Endothelial cell of umbilical vein (primary cell): ENCODE measurements at regions not wholly inside any gene's neighbourhood (a gene's known extent, or its start where the extent isn't known, plus 50 kb on each side); places are given as distances from the start of the nearest gene placed in this dataset.

Source experiments
- BruUV-seq: library from RNA; stranded (reverse); fragments of 400-500 nt; replicated peaks from 2 replicates; lab custom pipeline; 2021; lab: Mats Ljungman, UMichigan
- CTCF ChIA-PET: fragments of 300-600, 350-600 bp; sonication (Branson Sonifier 250); formaldehyde crosslinking; loops from one replicate; lab custom pipeline; 2021; ENCODE audit warnings: antibody characterized with exemption, inconsistent platforms; lab: Charles Lee
- POLR2A ChIA-PET: fragments of 300-600, 350-600 bp; sonication (Branson Sonifier 250); formaldehyde crosslinking; loops from one replicate; lab custom pipeline; 2021; ENCODE audit warnings: antibody characterized with exemption, inconsistent platforms; lab: Charles Lee
- DNase-seq: peaks from one replicate; pipeline ENCODE4 v3.0.0-alpha.2; 2011; ENCODE audit warnings: low read depth, low spot score
- FAIRE-seq: peaks from 2 replicates; lab custom pipeline; 2011; peaks lifted over from hg19 to GRCh38; lab: Jason Lieb, UNC
- H2AFZ ChIP-seq: 2 replicates; pipeline ENCODE4 v1.6.0; 2012; ENCODE audit warnings: low read depth, low read length, control low read depth, inconsistent platforms
- H3K27ac ChIP-seq: 2 replicates; pipeline ENCODE4 v1.5.1; 2011; ENCODE audit warnings: low read depth, mild to moderate bottlenecking, control low read depth, low read length, moderate library complexity; ENCODE audit not compliant: insufficient read depth
- H3K27me3 ChIP-seq, 2 experiments: 2 replicates each; pipeline versions ENCODE4 v1.6.0 to v1.6.1; 2011; ENCODE audit warnings: low read length in 2 of 2, mixed read lengths in 1 of 2; ENCODE audit not compliant: control insufficient read depth in 2 of 2, insufficient read depth in 2 of 2
- H3K36me3 ChIP-seq, 2 experiments: 2 replicates in 1 of 2; 3 replicates in 1 of 2; pipeline ENCODE4 v1.5.1; 2011; ENCODE audit warnings: low read length in 2 of 2, mild to moderate bottlenecking in 1 of 2, moderate library complexity in 1 of 2; ENCODE audit not compliant: control insufficient read depth in 2 of 2, insufficient read depth in 2 of 2; ENCODE audit errors: extremely low read depth in 1 of 2
- H3K4me1 ChIP-seq: 3 replicates; pipeline ENCODE4 v1.5.1; 2011; ENCODE audit warnings: mild to moderate bottlenecking, low read length; ENCODE audit not compliant: control insufficient read depth, insufficient read depth; ENCODE audit errors: extremely low read depth
- H3K4me2 ChIP-seq: 2 replicates; pipeline ENCODE4 v1.6.1; 2011; ENCODE audit warnings: low read length, control low read depth, mixed read lengths; ENCODE audit not compliant: insufficient read depth
- H3K4me3 ChIP-seq, 3 experiments: fragments of 200-600 bp in 1 of 3; sonication (generic), shearing (Covaris generic) in 1 of 3; replicated peaks in 1 of 3; 2 replicates each; pipeline ENCODE4 v1.5.1; 2011 to 2016; ENCODE audit warnings: control low read depth in 3 of 3, low read length in 3 of 3, mild to moderate bottlenecking in 2 of 3, inconsistent platforms in 1 of 3, low read depth in 1 of 3, moderate library complexity in 1 of 3; ENCODE audit not compliant: insufficient read depth in 1 of 3
- H3K79me2 ChIP-seq: 2 replicates; pipeline ENCODE4 v1.6.0; 2012; ENCODE audit warnings: low read length, inconsistent platforms; ENCODE audit not compliant: control insufficient read depth, insufficient read depth
- H3K9ac ChIP-seq: replicated peaks from 2 replicates; pipeline ENCODE3; 2011; ENCODE audit warnings: low read length, control low read depth; ENCODE audit not compliant: insufficient read depth; ENCODE audit errors: extremely low read depth
- H3K9me1 ChIP-seq: replicated peaks from 3 replicates; pipeline ENCODE4 v1.6.0; 2011; ENCODE audit warnings: mild to moderate bottlenecking, low read length; ENCODE audit not compliant: control insufficient read depth, insufficient read depth; ENCODE audit errors: extremely low read depth
- H3K9me3 ChIP-seq: replicated peaks from 2 replicates; pipeline ENCODE4 v1.5.1; 2012; ENCODE audit warnings: low read length, inconsistent platforms; ENCODE audit not compliant: control insufficient read depth, insufficient read depth
- H4K20me1 ChIP-seq: replicated peaks from 2 replicates; pipeline ENCODE3; 2011; ENCODE audit warnings: mild to moderate bottlenecking, low read length; ENCODE audit not compliant: control insufficient read depth, insufficient read depth; ENCODE audit errors: extremely low read depth
- CTCF ChIP-seq, 2 donors: IDR thresholded peaks; 1 replicate in 1 of 2; 2 replicates in 1 of 2; pipeline ENCODE4 v1.5.1; 2011; ENCODE audit warnings: low read length in 2 of 2, mild to moderate bottlenecking in 2 of 2, moderate library complexity in 2 of 2, control low read depth in 1 of 2, inconsistent platforms in 1 of 2, low read depth in 1 of 2; ENCODE audit not compliant: insufficient read depth in 1 of 2; ENCODE audit errors: extremely low read depth in 1 of 2
- EZH2 ChIP-seq: IDR thresholded peaks from 2 replicates; pipeline ENCODE4 v1.6.1; 2012; ENCODE audit warnings: borderline replicate concordance, low read depth, mild to moderate bottlenecking, moderate library complexity, low read length, inconsistent platforms; ENCODE audit not compliant: severe bottlenecking
- FOS ChIP-seq: IDR thresholded peaks from 2 replicates; pipeline ENCODE4 v1.6.1; 2011; ENCODE audit warnings: mild to moderate bottlenecking, low read length, moderate library complexity, borderline replicate concordance; ENCODE audit not compliant: insufficient read depth
- GATA2 ChIP-seq: IDR thresholded peaks from 2 replicates; pipeline ENCODE4 v1.7.0; 2011; ENCODE audit warnings: low read depth, mild to moderate bottlenecking, moderate library complexity, mixed read lengths, low read length; ENCODE audit not compliant: insufficient read length, insufficient read depth
- JUN ChIP-seq: IDR thresholded peaks from 2 replicates; pipeline ENCODE4 v1.6.1; 2011; ENCODE audit warnings: borderline replicate concordance, low read depth; ENCODE audit not compliant: insufficient read length, insufficient read depth
- MYC ChIP-seq: IDR thresholded peaks from one replicate; pipeline ENCODE4 v1.6.1; 2011; ENCODE audit warnings: mild to moderate bottlenecking, low read depth, low read length
- POLR2A ChIP-seq: IDR thresholded peaks from 2 replicates; pipeline ENCODE4 v1.6.1; 2012; ENCODE audit warnings: low read depth, mild to moderate bottlenecking, control low read depth, low read length
- POLR2AphosphoS5 ChIP-seq: IDR thresholded peaks from 2 replicates; pipeline ENCODE4 v1.6.1; 2012; ENCODE audit warnings: low read depth, mild to moderate bottlenecking, control low read depth, low read length, moderate library complexity; ENCODE audit not compliant: insufficient read depth
- dilution Hi-C: fragments of 300-500 bp; cut with MboI; formaldehyde crosslinking; loops from one replicate; pipeline ENCODE4 v1.15.0; 2019; ENCODE audit warnings: low sequenced_read_pairs; ENCODE audit not compliant: extremely low pct_ligation_motif_present
- intact Hi-C: fragments of 100-400 bp; cut with micrococcal nuclease; formaldehyde crosslinking; loops from one replicate; pipeline ENCODE4 v1.10.0; 2022
- TF ChIP-seq, protein P1 (sequence below): IDR thresholded peaks from 2 replicates; pipeline ENCODE4 v1.6.1; 2011; ENCODE audit not compliant: insufficient read depth, insufficient read length

DNA sequence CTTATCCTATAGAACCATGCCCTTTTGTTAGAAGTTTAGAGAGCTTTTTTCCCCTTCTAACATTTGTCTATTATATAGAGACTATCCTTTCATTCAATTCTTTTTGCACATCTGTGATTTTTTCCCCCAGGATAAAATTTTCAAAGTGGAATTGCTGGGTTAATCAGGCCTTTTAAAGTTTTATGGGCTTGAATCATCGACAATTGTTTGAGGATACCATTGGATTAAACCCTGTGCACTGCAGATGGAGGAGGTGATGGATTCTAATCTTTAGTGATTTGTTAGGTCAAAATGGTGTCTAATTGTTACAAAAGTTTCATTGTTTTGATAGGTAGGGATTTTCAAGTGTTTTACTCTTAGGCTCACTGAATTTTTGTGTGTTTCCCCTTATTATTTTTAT, 463.7 kb upstream of the CFAP20DC start:
- POLR2A ChIA-PET = no interaction called here
- intact Hi-C loops = no loop called here

More for the DNA sequence above, 463.7 kb upstream of the CFAP20DC start:
- Histone ChIP-seq H3K9me1 (no peaks in the 10 kb centered on the region), H3K27me3 (no peaks in the 10 kb centered on the region), H3K9me3 (no peaks in the 10 kb centered on the region), H3K27ac (no peak overlapping the region), H2AFZ (no peak overlapping the region), H3K4me1 (no peaks in the 10 kb centered on the region), H3K4me3 (no peak overlapping the region), H3K36me3 (no peaks in the 10 kb centered on the region), H4K20me1 (no peaks in the 10 kb centered on the region), H3K79me2 (no peaks in the 10 kb centered on the region), H3K9ac (no peak overlapping the region), H3K4me2 (no peak overlapping the region)
- CTCF ChIA-PET = no interaction called here
- no TSS peak for BruUV-seq
- TF ChIP-seq MYC (no peak), JUN (no peak), POLR2A (no peak), POLR2AphosphoS5 (no peak), CTCF (IDR thresholded peaks at IDR 0.05; ENCODE audit: extremely low read depth in 1 of 2, insufficient read depth in 1 of 2, low read depth in 1 of 2, low read length in 2 of 2) (no peak), GATA2 (no peak), FOS (no peak), EZH2 (no peak)
- TF ChIP-seq, protein P1, sequence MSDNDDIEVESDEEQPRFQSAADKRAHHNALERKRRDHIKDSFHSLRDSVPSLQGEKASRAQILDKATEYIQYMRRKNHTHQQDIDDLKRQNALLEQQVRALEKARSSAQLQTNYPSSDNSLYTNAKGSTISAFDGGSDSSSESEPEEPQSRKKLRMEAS = no peak
- dilution Hi-C loops = no loop called here
- no peak for DNase-seq
- FAIRE-seq = no peak
